ENCODE measurements at regions not wholly inside any gene's neighbourhood (a gene's known extent, or its start where the extent isn't known, plus 50 kb on each side); places are given as distances from the start of the nearest gene placed in this dataset.

DNA sequence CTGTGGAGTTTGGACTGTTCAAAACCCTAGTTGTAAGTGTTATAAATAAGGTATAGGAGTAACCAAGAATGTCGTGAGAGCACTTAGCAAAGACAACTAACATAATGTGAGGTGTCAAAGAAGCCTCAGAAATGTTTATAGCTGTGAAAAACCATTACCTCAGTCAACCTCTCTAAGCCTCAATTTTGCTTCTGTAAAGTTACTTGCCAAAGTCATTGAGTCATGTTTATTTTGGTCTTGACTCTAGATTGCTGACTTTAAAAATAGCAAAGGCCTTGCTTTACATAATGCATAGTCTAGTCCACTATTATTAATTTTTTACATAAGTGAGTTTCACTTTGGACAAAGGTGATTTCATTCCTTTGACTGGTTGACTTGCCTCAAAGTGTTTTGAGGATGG lies 257.6 kb upstream of the CXXC4 start:
- no peak overlapping the region for H3K4me3 Mint-ChIP-seq
- DNase-seq = no peak
- H3K4me1 Mint-ChIP-seq (ENCODE audit: low read depth) = no peaks in the 10 kb centered on the region
- H3K36me3 Mint-ChIP-seq (ENCODE audit: low read depth) = no peaks in the 10 kb centered on the region
- H3K27ac Mint-ChIP-seq = no peak overlapping the region
- TF ChIP-seq, protein P1, sequence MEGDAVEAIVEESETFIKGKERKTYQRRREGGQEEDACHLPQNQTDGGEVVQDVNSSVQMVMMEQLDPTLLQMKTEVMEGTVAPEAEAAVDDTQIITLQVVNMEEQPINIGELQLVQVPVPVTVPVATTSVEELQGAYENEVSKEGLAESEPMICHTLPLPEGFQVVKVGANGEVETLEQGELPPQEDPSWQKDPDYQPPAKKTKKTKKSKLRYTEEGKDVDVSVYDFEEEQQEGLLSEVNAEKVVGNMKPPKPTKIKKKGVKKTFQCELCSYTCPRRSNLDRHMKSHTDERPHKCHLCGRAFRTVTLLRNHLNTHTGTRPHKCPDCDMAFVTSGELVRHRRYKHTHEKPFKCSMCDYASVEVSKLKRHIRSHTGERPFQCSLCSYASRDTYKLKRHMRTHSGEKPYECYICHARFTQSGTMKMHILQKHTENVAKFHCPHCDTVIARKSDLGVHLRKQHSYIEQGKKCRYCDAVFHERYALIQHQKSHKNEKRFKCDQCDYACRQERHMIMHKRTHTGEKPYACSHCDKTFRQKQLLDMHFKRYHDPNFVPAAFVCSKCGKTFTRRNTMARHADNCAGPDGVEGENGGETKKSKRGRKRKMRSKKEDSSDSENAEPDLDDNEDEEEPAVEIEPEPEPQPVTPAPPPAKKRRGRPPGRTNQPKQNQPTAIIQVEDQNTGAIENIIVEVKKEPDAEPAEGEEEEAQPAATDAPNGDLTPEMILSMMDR (IDR thresholded peaks at IDR 0.05) = no peak
- H3K27me3 Mint-ChIP-seq (ENCODE audit: insufficient read depth) = no peaks in the 10 kb centered on the region
- peaks cover 26% of the 10 kb centered on the region for H3K9me3 Mint-ChIP-seq

DNA sequence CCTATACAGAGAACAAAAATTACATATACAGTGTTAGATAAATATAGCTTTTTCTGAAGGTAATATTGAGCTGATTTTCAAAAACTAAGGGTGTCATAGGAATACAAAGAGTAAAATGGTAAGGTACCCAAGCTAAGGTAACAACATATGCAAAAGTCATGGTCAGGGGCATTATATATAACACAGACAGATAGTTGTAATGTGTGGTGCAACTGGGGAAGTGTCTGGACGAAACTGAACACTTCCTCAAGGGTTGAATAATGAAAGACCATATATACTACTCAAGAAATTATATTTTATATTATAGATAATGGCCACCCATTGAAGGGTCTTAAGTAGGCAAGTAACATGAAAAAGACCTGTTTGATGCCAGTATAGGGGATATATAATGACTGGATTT lies 262.1 kb upstream of the CXXC4 start:
- Mint-ChIP-seq H3K9me3 (peaks cover 29% of the 10 kb centered on the region), H3K4me3 (no peak overlapping the region), H3K27ac (no peak overlapping the region), H3K36me3 (ENCODE audit: low read depth) (no peaks in the 10 kb centered on the region), H3K4me1 (ENCODE audit: low read depth) (no peaks in the 10 kb centered on the region), H3K27me3 (ENCODE audit: insufficient read depth) (no peaks in the 10 kb centered on the region)
- no peak for DNase-seq
- TF ChIP-seq, protein P1 (IDR thresholded peaks at IDR 0.05) = no peak

DNA sequence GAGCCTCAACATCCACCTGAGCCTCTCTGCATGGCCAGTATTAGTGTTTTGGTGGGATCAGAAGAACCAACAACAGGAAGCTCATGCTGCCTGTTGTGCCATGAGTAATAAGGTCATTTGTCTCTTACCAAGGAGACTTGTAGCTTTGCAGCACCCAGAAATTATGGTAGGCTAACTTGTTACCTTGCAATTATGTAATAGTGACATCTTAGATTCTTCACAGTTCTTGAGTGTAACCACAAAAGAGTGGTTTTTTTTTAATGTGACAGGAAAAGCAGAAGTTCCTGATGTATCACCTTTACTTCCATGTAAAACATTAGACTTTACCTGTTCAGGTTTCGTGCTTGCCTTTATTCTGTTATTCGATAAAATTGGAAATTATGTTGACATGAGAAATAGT lies 263.9 kb upstream of the CXXC4 start:
- TF ChIP-seq, protein P1 (IDR thresholded peaks at IDR 0.05) = no peak
- H3K9me3 Mint-ChIP-seq = peaks cover 35% of the 10 kb centered on the region
- H3K27ac Mint-ChIP-seq = no peak overlapping the region
- H3K4me3 Mint-ChIP-seq = no peak overlapping the region
- no peaks in the 10 kb centered on the region for H3K4me1 Mint-ChIP-seq (ENCODE audit: low read depth)
- no peaks in the 10 kb centered on the region for H3K27me3 Mint-ChIP-seq (ENCODE audit: insufficient read depth)
- no peak for DNase-seq
- no peaks in the 10 kb centered on the region for H3K36me3 Mint-ChIP-seq (ENCODE audit: low read depth)

DNA sequence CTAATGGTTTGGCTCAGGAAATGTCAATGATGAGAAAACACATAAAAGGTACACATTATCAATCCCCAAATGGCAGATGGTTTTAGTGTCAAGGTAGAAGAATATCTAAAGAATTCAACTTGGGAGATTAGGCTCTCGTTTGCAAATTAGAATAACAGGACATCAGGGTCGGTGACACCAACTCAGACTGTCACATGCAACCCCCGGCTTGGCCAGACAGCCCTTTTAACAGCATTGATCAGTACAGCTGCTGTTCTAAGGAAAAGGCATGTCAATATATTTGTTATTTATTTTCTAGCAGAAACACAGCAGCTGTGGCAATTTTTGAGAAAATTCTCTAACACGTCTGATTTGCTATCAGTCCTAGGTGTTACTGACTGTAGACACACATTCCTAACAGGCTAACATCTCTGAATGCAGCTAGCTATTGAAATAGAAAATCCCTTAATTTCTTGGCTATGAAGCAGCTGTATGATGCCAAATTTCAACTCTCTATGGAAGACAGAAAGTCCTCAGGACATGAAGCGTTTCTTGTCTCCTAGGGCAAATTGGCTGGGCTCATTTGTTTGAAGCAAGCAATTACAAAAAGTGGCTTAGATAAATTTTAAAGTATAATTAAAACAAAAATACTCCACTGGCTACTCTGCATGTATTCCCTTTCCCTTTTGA lies 269.0 kb upstream of the CXXC4 start:
- no peaks in the 10 kb centered on the region for H3K36me3 Mint-ChIP-seq (ENCODE audit: low read depth)
- H3K4me1 Mint-ChIP-seq (ENCODE audit: low read depth) = no peaks in the 10 kb centered on the region
- H3K4me3 Mint-ChIP-seq = no peak overlapping the region
- peaks cover 28% of the 10 kb centered on the region for H3K9me3 Mint-ChIP-seq
- no peak for DNase-seq
- TF ChIP-seq, protein P1 (IDR thresholded peaks at IDR 0.05) = no peak
- H3K27me3 Mint-ChIP-seq (ENCODE audit: insufficient read depth) = no peaks in the 10 kb centered on the region
- no peak overlapping the region for H3K27ac Mint-ChIP-seq

DNA sequence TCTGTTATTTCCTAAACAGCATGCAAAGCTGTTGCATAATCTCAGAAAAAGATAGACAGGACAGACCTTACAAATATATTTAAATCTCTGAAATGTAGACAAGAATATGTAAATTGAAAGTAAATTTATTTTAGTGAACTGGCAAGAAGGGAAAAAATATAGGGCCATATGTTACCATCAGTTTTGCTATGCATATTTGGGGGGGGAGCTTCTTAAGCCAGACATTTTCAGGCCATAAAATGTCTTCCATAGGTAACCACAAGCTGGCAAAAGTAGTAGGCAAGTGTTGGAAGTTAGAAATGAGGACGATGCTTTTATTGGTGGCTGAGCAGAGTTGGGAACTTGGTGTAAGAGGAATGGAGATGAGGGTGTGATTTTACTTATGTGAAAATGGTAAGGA lies 272.0 kb upstream of the CXXC4 start:
- Mint-ChIP-seq H3K4me1 (ENCODE audit: low read depth) (no peaks in the 10 kb centered on the region), H3K36me3 (ENCODE audit: low read depth) (no peaks in the 10 kb centered on the region), H3K9me3 (peaks cover 26% of the 10 kb centered on the region), H3K4me3 (no peak overlapping the region), H3K27ac (no peak overlapping the region), H3K27me3 (ENCODE audit: insufficient read depth) (no peaks in the 10 kb centered on the region)
- no peak for DNase-seq
- TF ChIP-seq, protein P1 (IDR thresholded peaks at IDR 0.05) = no peak

DNA sequence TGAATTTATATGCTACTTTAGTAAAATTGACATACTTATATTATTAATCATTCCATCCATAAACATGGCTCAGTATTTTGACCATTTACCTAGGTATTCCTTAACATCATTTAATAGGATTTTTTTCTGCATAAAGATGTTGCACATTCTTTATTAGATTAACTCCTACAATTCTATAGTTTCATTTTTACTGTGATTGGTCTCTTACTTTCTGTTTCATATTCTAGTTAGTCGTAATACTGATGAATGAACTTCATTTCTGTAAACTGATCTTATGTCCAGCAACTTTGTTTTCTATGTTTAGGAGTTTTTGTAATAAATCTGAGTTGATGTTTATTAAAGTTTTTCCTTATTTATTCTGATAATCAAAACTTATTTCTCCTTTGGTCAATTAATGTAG lies 278.2 kb upstream of the CXXC4 start:
- Mint-ChIP-seq H3K27ac (no peak overlapping the region), H3K4me3 (no peak overlapping the region), H3K4me1 (ENCODE audit: low read depth) (no peaks in the 10 kb centered on the region), H3K36me3 (ENCODE audit: low read depth) (no peaks in the 10 kb centered on the region), H3K27me3 (ENCODE audit: insufficient read depth) (no peaks in the 10 kb centered on the region), H3K9me3 (peaks cover 28% of the 10 kb centered on the region)
- TF ChIP-seq, protein P1 (IDR thresholded peaks at IDR 0.05) = no peak
- DNase-seq = no peak
